ENCODE measurements at regions not wholly inside any gene's neighbourhood (a gene's known extent, or its start where the extent isn't known, plus 50 kb on each side); places are given as distances from the start of the nearest gene placed in this dataset.

- no peak overlapping the region for H3K4me3 Mint-ChIP-seq
- H3K27me3 Mint-ChIP-seq (ENCODE audit: insufficient read depth, low read depth, poor library complexity) = no peaks in the 10 kb centered on the region
- no peak overlapping the region for H3K27ac Mint-ChIP-seq
- TF ChIP-seq ZNF462 (CRISPR knock-in tag; IDR thresholded peaks at IDR 0.05) (no peak), CTCF (conservative IDR thresholded peaks at IDR 0.05; ENCODE audit: low read depth in 2 of 2) (no peak), ETS1 (IDR thresholded peaks at IDR 0.05) (no peak), EZH2 (IDR thresholded peaks at IDR 0.05; ENCODE audit: low read depth, unreplicated experiment) (no peak), ZNF331 (CRISPR knock-in tag; IDR thresholded peaks at IDR 0.05; ENCODE audit: low read depth) (no peak), NANOG (IDR thresholded peaks at IDR 0.05; ENCODE audit: borderline replicate concordance) (no peak), STAT1 (IDR thresholded peaks at IDR 0.05; ENCODE audit: unreplicated experiment) (no peak), POLR2AphosphoS5 (IDR thresholded peaks at IDR 0.05; ENCODE audit: low read depth) (no peak), ZNF114 (CRISPR knock-in tag; IDR thresholded peaks at IDR 0.05) (no peak), REST (IDR thresholded peaks at IDR 0.05; ENCODE audit: unreplicated experiment) (no peak), CREB1 (CRISPR knock-in tag; IDR thresholded peaks at IDR 0.05; ENCODE audit: low read depth) (no peak), JUNB (IDR thresholded peaks at IDR 0.05; ENCODE audit: unreplicated experiment) (no peak), EZH2phosphoT487 (IDR thresholded peaks at IDR 0.05; ENCODE audit: unreplicated experiment) (no peak)
- H3K79me2 ChIP-seq (replicated peaks; ENCODE audit: insufficient read depth) = no peaks in the 10 kb centered on the region
- H3K4me1 ChIP-seq (ENCODE audit: insufficient read depth) = no peaks in the 10 kb centered on the region
- ATAC-seq (no peak), DNase-seq (ENCODE audit: low spot score) (no peak)
- 0 out of 2 replicates have a peak, but pooled peaks cover 4% of the 10 kb centered on the region for H3K9me2 ChIP-seq (ENCODE audit: insufficient read depth)
- H4K20me1 ChIP-seq (replicated peaks; ENCODE audit: insufficient read depth) = no peaks in the 10 kb centered on the region
- no peak overlapping the region for H2AFZ ChIP-seq
- H3F3A ChIP-seq (replicated peaks; ENCODE audit: low read depth) = no peaks in the 10 kb centered on the region
- H3K36me3 ChIP-seq (ENCODE audit: insufficient read depth) = no peaks in the 10 kb centered on the region
- H3K36me3 Mint-ChIP-seq (ENCODE audit: low read depth) = no peaks in the 10 kb centered on the region
- no peaks in the 10 kb centered on the region for H3K27me3 ChIP-seq (ENCODE audit: insufficient read depth)
- peaks cover 8% of the 10 kb centered on the region; the same call in 2 of the 3 replicates for H3K4me1 Mint-ChIP-seq
- H3K4me2 ChIP-seq = no peak overlapping the region
- no peaks in the 10 kb centered on the region for H3K9me3 Mint-ChIP-seq
- no peak overlapping the region for H3K27ac ChIP-seq (ENCODE audit: low read depth)
- no peak overlapping the region for H3K4me3 ChIP-seq
Measured at GRCh38 chr7:116364469-116364868, 135.1 kb upstream of the CAV2 start.

Data from GM23338 (cell line).